ENCODE measurements at regions not wholly inside any gene's neighbourhood (a gene's known extent, or its start where the extent isn't known, plus 50 kb on each side); places are given as distances from the start of the nearest gene placed in this dataset.
A peak's percentile ranks its signal among the peaks of the same experiment; 100 is the strongest.

DNA sequence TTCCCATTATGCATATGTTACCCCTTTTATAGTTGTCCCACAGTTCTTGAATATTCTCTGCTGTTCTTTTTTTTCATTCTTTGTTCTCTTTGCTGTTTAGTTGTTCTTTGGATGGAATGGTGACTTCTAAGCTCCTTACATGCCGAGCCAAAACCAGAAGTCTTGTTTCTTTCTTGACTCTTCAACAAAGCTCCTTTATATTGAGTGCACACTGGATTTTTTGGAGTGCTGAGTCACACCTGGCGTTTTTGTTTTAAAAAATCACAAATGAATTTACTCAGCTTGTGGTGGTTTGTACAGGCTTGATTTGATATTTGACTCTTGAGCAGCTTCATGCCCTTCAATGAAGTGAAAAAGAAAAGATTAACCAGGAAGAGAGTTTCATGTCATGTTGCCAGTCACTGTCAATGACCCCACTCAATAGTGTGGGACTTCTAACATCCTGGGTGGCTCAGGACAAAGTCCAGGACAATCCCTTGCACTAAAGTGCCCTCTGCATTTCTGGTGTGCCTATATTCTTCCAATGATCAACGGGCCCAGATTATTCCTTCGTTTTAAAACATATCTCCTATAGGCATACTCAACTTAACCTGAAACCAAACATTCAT is 112.4 kb upstream of the SLC38A4 start (continued):
- no peak for TF ChIP-seq ZFP37 (CRISPR knock-in tag; IDR thresholded peaks at IDR 0.05; ENCODE audit: borderline replicate concordance)
- TF ChIP-seq, protein P1, sequence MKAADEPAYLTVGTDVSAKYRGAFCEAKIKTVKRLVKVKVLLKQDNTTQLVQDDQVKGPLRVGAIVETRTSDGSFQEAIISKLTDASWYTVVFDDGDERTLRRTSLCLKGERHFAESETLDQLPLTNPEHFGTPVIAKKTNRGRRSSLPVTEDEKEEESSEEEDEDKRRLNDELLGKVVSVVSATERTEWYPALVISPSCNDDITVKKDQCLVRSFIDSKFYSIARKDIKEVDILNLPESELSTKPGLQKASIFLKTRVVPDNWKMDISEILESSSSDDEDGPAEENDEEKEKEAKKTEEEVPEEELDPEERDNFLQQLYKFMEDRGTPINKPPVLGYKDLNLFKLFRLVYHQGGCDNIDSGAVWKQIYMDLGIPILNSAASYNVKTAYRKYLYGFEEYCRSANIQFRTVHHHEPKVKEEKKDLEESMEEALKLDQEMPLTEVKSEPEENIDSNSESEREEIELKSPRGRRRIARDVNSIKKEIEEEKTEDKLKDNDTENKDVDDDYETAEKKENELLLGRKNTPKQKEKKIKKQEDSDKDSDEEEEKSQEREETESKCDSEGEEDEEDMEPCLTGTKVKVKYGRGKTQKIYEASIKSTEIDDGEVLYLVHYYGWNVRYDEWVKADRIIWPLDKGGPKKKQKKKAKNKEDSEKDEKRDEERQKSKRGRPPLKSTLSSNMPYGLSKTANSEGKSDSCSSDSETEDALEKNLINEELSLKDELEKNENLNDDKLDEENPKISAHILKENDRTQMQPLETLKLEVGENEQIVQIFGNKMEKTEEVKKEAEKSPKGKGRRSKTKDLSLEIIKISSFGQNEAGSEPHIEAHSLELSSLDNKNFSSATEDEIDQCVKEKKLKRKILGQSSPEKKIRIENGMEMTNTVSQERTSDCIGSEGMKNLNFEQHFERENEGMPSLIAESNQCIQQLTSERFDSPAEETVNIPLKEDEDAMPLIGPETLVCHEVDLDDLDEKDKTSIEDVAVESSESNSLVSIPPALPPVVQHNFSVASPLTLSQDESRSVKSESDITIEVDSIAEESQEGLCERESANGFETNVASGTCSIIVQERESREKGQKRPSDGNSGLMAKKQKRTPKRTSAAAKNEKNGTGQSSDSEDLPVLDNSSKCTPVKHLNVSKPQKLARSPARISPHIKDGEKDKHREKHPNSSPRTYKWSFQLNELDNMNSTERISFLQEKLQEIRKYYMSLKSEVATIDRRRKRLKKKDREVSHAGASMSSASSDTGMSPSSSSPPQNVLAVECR (CRISPR knock-in tag; IDR thresholded peaks at IDR 0.05; ENCODE audit: borderline replicate concordance), result no peak; the same call in 1 of the 2 replicates
- TF ChIP-seq, protein P2, sequence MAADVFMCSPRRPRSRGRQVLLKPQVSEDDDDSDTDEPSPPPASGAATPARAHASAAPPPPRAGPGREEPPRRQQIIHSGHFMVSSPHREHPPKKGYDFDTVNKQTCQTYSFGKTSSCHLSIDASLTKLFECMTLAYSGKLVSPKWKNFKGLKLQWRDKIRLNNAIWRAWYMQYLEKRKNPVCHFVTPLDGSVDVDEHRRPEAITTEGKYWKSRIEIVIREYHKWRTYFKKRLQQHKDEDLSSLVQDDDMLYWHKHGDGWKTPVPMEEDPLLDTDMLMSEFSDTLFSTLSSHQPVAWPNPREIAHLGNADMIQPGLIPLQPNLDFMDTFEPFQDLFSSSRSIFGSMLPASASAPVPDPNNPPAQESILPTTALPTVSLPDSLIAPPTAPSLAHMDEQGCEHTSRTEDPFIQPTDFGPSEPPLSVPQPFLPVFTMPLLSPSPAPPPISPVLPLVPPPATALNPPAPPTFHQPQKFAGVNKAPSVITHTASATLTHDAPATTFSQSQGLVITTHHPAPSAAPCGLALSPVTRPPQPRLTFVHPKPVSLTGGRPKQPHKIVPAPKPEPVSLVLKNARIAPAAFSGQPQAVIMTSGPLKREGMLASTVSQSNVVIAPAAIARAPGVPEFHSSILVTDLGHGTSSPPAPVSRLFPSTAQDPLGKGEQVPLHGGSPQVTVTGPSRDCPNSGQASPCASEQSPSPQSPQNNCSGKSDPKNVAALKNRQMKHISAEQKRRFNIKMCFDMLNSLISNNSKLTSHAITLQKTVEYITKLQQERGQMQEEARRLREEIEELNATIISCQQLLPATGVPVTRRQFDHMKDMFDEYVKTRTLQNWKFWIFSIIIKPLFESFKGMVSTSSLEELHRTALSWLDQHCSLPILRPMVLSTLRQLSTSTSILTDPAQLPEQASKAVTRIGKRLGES (CRISPR knock-in tag; IDR thresholded peaks at IDR 0.05; ENCODE audit: borderline replicate concordance), result no peak
- TF ChIP-seq, protein P3, sequence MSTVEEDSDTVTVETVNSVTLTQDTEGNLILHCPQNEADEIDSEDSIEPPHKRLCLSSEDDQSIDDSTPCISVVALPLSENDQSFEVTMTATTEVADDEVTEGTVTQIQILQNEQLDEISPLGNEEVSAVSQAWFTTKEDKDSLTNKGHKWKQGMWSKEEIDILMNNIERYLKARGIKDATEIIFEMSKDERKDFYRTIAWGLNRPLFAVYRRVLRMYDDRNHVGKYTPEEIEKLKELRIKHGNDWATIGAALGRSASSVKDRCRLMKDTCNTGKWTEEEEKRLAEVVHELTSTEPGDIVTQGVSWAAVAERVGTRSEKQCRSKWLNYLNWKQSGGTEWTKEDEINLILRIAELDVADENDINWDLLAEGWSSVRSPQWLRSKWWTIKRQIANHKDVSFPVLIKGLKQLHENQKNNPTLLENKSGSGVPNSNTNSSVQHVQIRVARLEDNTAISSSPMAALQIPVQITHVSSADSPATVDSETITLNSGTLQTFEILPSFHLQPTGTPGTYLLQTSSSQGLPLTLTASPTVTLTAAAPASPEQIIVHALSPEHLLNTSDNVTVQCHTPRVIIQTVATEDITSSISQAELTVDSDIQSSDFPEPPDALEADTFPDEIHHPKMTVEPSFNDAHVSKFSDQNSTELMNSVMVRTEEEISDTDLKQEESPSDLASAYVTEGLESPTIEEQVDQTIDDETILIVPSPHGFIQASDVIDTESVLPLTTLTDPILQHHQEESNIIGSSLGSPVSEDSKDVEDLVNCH (CRISPR knock-in tag; IDR thresholded peaks at IDR 0.05), result no peak
- no peak for TF ChIP-seq ZNF746 (CRISPR knock-in tag; IDR thresholded peaks at IDR 0.05)
- TF ChIP-seq ZNF570 (CRISPR knock-in tag; IDR thresholded peaks at IDR 0.05; ENCODE audit: borderline replicate concordance), result no peak
- TF ChIP-seq KLF15 (CRISPR knock-in tag; IDR thresholded peaks at IDR 0.05; ENCODE audit: borderline replicate concordance), result no peak
- peak; percentile 73; the same call in 1 of the 2 replicates for TF ChIP-seq RXRA (CRISPR knock-in tag; IDR thresholded peaks at IDR 0.05)
- TF ChIP-seq TCF12 (IDR thresholded peaks at IDR 0.05), result no peak
- TF ChIP-seq TCF12 (CRISPR knock-in tag; IDR thresholded peaks at IDR 0.05), result no peak
- TF ChIP-seq RORA (CRISPR knock-in tag; IDR thresholded peaks at IDR 0.05), result no peak
- TF ChIP-seq NPAS2 (CRISPR knock-in tag; IDR thresholded peaks at IDR 0.05; ENCODE audit: borderline replicate concordance), result no peak
- TF ChIP-seq SMARCE1 (IDR thresholded peaks at IDR 0.05; ENCODE audit: borderline replicate concordance), result no peak
- no peak for TF ChIP-seq KLF16 (CRISPR knock-in tag; IDR thresholded peaks at IDR 0.05)
- TF ChIP-seq ZMYM4 (CRISPR knock-in tag; IDR thresholded peaks at IDR 0.05), result peak; percentile 77

All from HepG2 (cell line).